Activated CD4-positive, alpha-beta T cell treated with anti-CD3 and anti-CD28 coated beads, Interleukin-2, amount 50 U/mL, for 16 hours (primary cell): ENCODE measurements at regions not wholly inside any gene's neighbourhood (a gene's known extent, or its start where the extent isn't known, plus 50 kb on each side); places are given as distances from the start of the nearest gene placed in this dataset.

Experiments used
- DNase-seq: peaks from one replicate; pipeline ENCODE4 v3.0.0-alpha.2; 2020

GRCh38 chr10:55358539-55358938, 557.5 kb upstream of the PCDH15 start:
- DNase-seq = no peak

GRCh38 chr10:55353414-55353813, 552.4 kb upstream of the PCDH15 start:
- DNase-seq = no peak

- no peak for DNase-seq
These were observed 550.4 kb upstream of the PCDH15 start for GRCh38 chr10:55351431-55351830.

- DNase-seq = no peak
These were observed 547.5 kb upstream of the PCDH15 start for GRCh38 chr10:55348534-55348933.

- DNase-seq = no peak
These were observed 529.5 kb upstream of the PCDH15 start for GRCh38 chr10:55330486-55330885.

- DNase-seq = no peak
These were observed 528.8 kb upstream of the PCDH15 start for GRCh38 chr10:55329796-55330195.

GRCh38 chr10:55320187-55320700, 519.2 kb upstream of the PCDH15 start:
- no peak for DNase-seq

- no peak for DNase-seq
These were observed 511.0 kb upstream of the PCDH15 start for GRCh38 chr10:55311848-55312635.

GRCh38 chr10:55310143-55310542, 509.1 kb upstream of the PCDH15 start:
- no peak for DNase-seq

- no peak for DNase-seq
These were observed 504.3 kb upstream of the PCDH15 start for GRCh38 chr10:55305285-55305684.

- no peak for DNase-seq
These were observed 486.3 kb upstream of the PCDH15 start for GRCh38 chr10:55287346-55287745.

- DNase-seq = no peak
These were observed 482.0 kb upstream of the PCDH15 start for GRCh38 chr10:55283031-55283430.

GRCh38 chr10:55280696-55281095, 479.7 kb upstream of the PCDH15 start:
- DNase-seq = no peak

GRCh38 chr10:55277549-55277948, 476.5 kb upstream of the PCDH15 start:
- DNase-seq = no peak

GRCh38 chr10:55274367-55274766, 473.3 kb upstream of the PCDH15 start:
- DNase-seq = no peak

GRCh38 chr10:55273946-55274345, 472.9 kb upstream of the PCDH15 start:
- no peak for DNase-seq

- no peak for DNase-seq
These were observed 471.9 kb upstream of the PCDH15 start for GRCh38 chr10:55272886-55273285.

GRCh38 chr10:55266797-55267196, 465.8 kb upstream of the PCDH15 start:
- no peak for DNase-seq

GRCh38 chr10:55263327-55263726, 462.3 kb upstream of the PCDH15 start:
- DNase-seq = no peak

- no peak for DNase-seq
These were observed 441.5 kb upstream of the PCDH15 start for GRCh38 chr10:55242544-55242943.

GRCh38 chr10:55237462-55237861, 436.4 kb upstream of the PCDH15 start:
- DNase-seq = no peak

- DNase-seq = no peak
These were observed 432.5 kb upstream of the PCDH15 start for GRCh38 chr10:55233505-55233904.

- no peak for DNase-seq
These were observed 432.1 kb upstream of the PCDH15 start for GRCh38 chr10:55233090-55233489.

- DNase-seq = no peak
These were observed 431.5 kb upstream of the PCDH15 start for GRCh38 chr10:55232553-55232952.

- DNase-seq = no peak
These were observed 426.9 kb upstream of the PCDH15 start for GRCh38 chr10:55227967-55228366.
